ENCODE measurements at regions not wholly inside any gene's neighbourhood (a gene's known extent, or its start where the extent isn't known, plus 50 kb on each side); places are given as distances from the start of the nearest gene placed in this dataset.

- Histone ChIP-seq H3K4me1 (ENCODE audit: low read length) (no peaks in the 10 kb centered on the region), H3K4me3 (ENCODE audit: low read length) (no peak overlapping the region), H3K9me3 (ENCODE audit: insufficient read depth, low read length) (no peaks in the 10 kb centered on the region), H3K27ac (ENCODE audit: low read length) (no peak overlapping the region), H3K9ac (ENCODE audit: low read length) (no peak overlapping the region), H2AFZ (ENCODE audit: low read depth, low read length) (no peak overlapping the region), H3K79me2 (ENCODE audit: low read length) (no peaks in the 10 kb centered on the region), H3K27me3 (ENCODE audit: low read depth, low read length) (no peaks in the 10 kb centered on the region), H3K36me3 (replicated peaks; ENCODE audit: low read depth, low read length) (no peaks in the 10 kb centered on the region), H4K20me1 (ENCODE audit: insufficient read depth, low read length) (no peaks in the 10 kb centered on the region), H3K4me2 (ENCODE audit: low read length) (no peak overlapping the region)
- no peak for TF ChIP-seq CTCF (IDR thresholded peaks at IDR 0.05; ENCODE audit: low read depth, low read length)
- no peak for TF ChIP-seq EZH2phosphoT487 (IDR thresholded peaks at IDR 0.05; ENCODE audit: low read depth)
Observed at GRCh38 chr15:31606194-31606669, 279.6 kb downstream of the KLF13 start.

- Histone ChIP-seq H3K4me2 (ENCODE audit: low read length) (no peak overlapping the region), H3K27me3 (ENCODE audit: low read depth, low read length) (no peaks in the 10 kb centered on the region), H3K27ac (ENCODE audit: low read length) (no peak overlapping the region), H4K20me1 (ENCODE audit: insufficient read depth, low read length) (no peaks in the 10 kb centered on the region), H3K4me3 (ENCODE audit: low read length) (no peak overlapping the region), H3K36me3 (replicated peaks; ENCODE audit: low read depth, low read length) (no peaks in the 10 kb centered on the region), H3K79me2 (ENCODE audit: low read length) (no peaks in the 10 kb centered on the region), H2AFZ (ENCODE audit: low read depth, low read length) (no peak overlapping the region), H3K9me3 (ENCODE audit: insufficient read depth, low read length) (no peaks in the 10 kb centered on the region), H3K9ac (ENCODE audit: low read length) (no peak overlapping the region), H3K4me1 (ENCODE audit: low read length) (no peaks in the 10 kb centered on the region)
- TF ChIP-seq EZH2phosphoT487 (IDR thresholded peaks at IDR 0.05; ENCODE audit: low read depth) (no peak), CTCF (IDR thresholded peaks at IDR 0.05; ENCODE audit: low read depth, low read length) (no peak)
Observed at GRCh38 chr15:31606931-31607497, 280.4 kb downstream of the KLF13 start.

GRCh38 chr15:31607656-31608055 is 281.0 kb downstream of the KLF13 start:
- Histone ChIP-seq H2AFZ (ENCODE audit: low read depth, low read length) (no peak overlapping the region), H3K27ac (ENCODE audit: low read length) (no peak overlapping the region), H3K4me3 (ENCODE audit: low read length) (no peak overlapping the region), H3K4me2 (ENCODE audit: low read length) (no peak overlapping the region), H3K27me3 (ENCODE audit: low read depth, low read length) (no peaks in the 10 kb centered on the region), H3K79me2 (ENCODE audit: low read length) (no peaks in the 10 kb centered on the region), H3K9me3 (ENCODE audit: insufficient read depth, low read length) (no peaks in the 10 kb centered on the region), H4K20me1 (ENCODE audit: insufficient read depth, low read length) (no peaks in the 10 kb centered on the region), H3K4me1 (ENCODE audit: low read length) (no peaks in the 10 kb centered on the region), H3K9ac (ENCODE audit: low read length) (no peak overlapping the region), H3K36me3 (replicated peaks; ENCODE audit: low read depth, low read length) (no peaks in the 10 kb centered on the region)
- no peak for TF ChIP-seq CTCF (IDR thresholded peaks at IDR 0.05; ENCODE audit: low read depth, low read length)
- TF ChIP-seq EZH2phosphoT487 (IDR thresholded peaks at IDR 0.05; ENCODE audit: low read depth), result no peak

- no peaks in the 10 kb centered on the region for H4K20me1 ChIP-seq (ENCODE audit: insufficient read depth, low read length)
- no peaks in the 10 kb centered on the region for H3K27me3 ChIP-seq (ENCODE audit: low read depth, low read length)
- no peaks in the 10 kb centered on the region for H3K9me3 ChIP-seq (ENCODE audit: insufficient read depth, low read length)
- no peaks in the 10 kb centered on the region for H3K79me2 ChIP-seq (ENCODE audit: low read length)
- TF ChIP-seq EZH2phosphoT487 (IDR thresholded peaks at IDR 0.05; ENCODE audit: low read depth) (no peak), CTCF (IDR thresholded peaks at IDR 0.05; ENCODE audit: low read depth, low read length) (no peak)
- no peak overlapping the region for H3K27ac ChIP-seq (ENCODE audit: low read length)
- H3K4me3 ChIP-seq (ENCODE audit: low read length), result no peak overlapping the region
- H3K4me1 ChIP-seq (ENCODE audit: low read length), result no peaks in the 10 kb centered on the region
- no peak overlapping the region for H2AFZ ChIP-seq (ENCODE audit: low read depth, low read length)
- H3K36me3 ChIP-seq (replicated peaks; ENCODE audit: low read depth, low read length), result no peaks in the 10 kb centered on the region
- no peak overlapping the region for H3K4me2 ChIP-seq (ENCODE audit: low read length)
- H3K9ac ChIP-seq (ENCODE audit: low read length), result no peak overlapping the region
Observed at GRCh38 chr15:31609258-31609681, 282.6 kb downstream of the KLF13 start.
